Liver (tissue), 3 donors: ENCODE measurements at regions not wholly inside any gene's neighbourhood (a gene's known extent, or its start where the extent isn't known, plus 50 kb on each side); places are given as distances from the start of the nearest gene placed in this dataset.

Source experiments
- ATF3 ChIP-seq: IDR thresholded peaks from 2 replicates; pipeline ENCODE4 v1.6.1; 2016; ENCODE audit warnings: antibody characterized with exemption
- CTCF ChIP-seq: fragments of 150-350 bp; IDR thresholded peaks from 2 replicates; pipeline ENCODE4 v1.5.1; 2017; ENCODE audit warnings: improper control_type of control experiment, low read depth, low read length; ENCODE audit not compliant: missing input control
- EGR1 ChIP-seq, 2 donors: IDR thresholded peaks; 2 replicates each; pipeline ENCODE4 v1.6.1; 2016 to 2018; ENCODE audit warnings: antibody characterized with exemption in 2 of 2, low read depth in 2 of 2
- HNF4G ChIP-seq: IDR thresholded peaks from 2 replicates; pipeline ENCODE4 v1.6.1; 2016; ENCODE audit warnings: antibody characterized with exemption
- JUND ChIP-seq, 2 donors: IDR thresholded peaks; 2 replicates each; pipeline ENCODE4 v1.6.1; 2016; ENCODE audit warnings: antibody characterized with exemption in 2 of 2
- RAD21 ChIP-seq, 2 donors: IDR thresholded peaks; 2 replicates each; pipeline ENCODE4 v1.6.1; 2016; ENCODE audit warnings: antibody characterized with exemption in 2 of 2, mild to moderate bottlenecking in 2 of 2
- SP1 ChIP-seq: IDR thresholded peaks from 2 replicates; pipeline ENCODE4 v1.6.1; 2018; ENCODE audit warnings: antibody characterized with exemption, mild to moderate bottlenecking
- TAF1 ChIP-seq: conservative IDR thresholded peaks from 2 replicates; pipeline ENCODE4 v1.6.1; 2016; ENCODE audit warnings: antibody characterized with exemption, mild to moderate bottlenecking
- TF ChIP-seq, protein P1 (sequence below): IDR thresholded peaks from 2 replicates; pipeline ENCODE4 v1.6.1; 2016; ENCODE audit warnings: antibody characterized with exemption, mild to moderate bottlenecking
- TF ChIP-seq, protein P2 (sequence below): IDR thresholded peaks from 2 replicates; pipeline ENCODE4 v1.6.1; 2016; ENCODE audit warnings: antibody characterized with exemption
- donor health status: healthy.
- donor health status: healthy.

DNA sequence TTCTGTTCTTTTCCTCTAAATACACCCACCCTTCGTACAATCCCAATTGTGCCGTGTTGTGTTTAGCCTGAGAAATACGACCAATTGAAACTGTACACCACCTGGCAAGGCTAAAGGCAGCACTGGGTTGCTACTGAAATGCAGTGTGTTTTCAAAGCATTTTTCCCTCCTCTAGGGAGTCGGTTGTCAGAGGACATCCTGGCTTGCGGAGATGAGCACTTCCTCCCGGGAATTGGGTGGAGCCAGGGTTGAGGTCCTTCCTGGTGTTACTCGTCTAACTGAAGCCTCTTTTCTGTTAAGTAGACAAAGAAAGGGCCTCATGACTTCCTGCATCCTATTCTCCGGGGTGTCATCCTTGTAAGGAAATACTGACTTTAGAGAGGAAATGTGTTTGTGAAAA is 133.5 kb downstream of the MTPAP start:
- TF ChIP-seq RAD21 (IDR thresholded peaks at IDR 0.05) (no peak), CTCF (no peak), TAF1 (no peak), SP1 (no peak), HNF4G (no peak), JUND (IDR thresholded peaks at IDR 0.05) (no peak), EGR1 (IDR thresholded peaks at IDR 0.05; ENCODE audit: low read depth in 2 of 2) (no peak), ATF3 (no peak)
- TF ChIP-seq, protein P1, sequence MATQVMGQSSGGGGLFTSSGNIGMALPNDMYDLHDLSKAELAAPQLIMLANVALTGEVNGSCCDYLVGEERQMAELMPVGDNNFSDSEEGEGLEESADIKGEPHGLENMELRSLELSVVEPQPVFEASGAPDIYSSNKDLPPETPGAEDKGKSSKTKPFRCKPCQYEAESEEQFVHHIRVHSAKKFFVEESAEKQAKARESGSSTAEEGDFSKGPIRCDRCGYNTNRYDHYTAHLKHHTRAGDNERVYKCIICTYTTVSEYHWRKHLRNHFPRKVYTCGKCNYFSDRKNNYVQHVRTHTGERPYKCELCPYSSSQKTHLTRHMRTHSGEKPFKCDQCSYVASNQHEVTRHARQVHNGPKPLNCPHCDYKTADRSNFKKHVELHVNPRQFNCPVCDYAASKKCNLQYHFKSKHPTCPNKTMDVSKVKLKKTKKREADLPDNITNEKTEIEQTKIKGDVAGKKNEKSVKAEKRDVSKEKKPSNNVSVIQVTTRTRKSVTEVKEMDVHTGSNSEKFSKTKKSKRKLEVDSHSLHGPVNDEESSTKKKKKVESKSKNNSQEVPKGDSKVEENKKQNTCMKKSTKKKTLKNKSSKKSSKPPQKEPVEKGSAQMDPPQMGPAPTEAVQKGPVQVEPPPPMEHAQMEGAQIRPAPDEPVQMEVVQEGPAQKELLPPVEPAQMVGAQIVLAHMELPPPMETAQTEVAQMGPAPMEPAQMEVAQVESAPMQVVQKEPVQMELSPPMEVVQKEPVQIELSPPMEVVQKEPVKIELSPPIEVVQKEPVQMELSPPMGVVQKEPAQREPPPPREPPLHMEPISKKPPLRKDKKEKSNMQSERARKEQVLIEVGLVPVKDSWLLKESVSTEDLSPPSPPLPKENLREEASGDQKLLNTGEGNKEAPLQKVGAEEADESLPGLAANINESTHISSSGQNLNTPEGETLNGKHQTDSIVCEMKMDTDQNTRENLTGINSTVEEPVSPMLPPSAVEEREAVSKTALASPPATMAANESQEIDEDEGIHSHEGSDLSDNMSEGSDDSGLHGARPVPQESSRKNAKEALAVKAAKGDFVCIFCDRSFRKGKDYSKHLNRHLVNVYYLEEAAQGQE, result no peak
- TF ChIP-seq, protein P2, sequence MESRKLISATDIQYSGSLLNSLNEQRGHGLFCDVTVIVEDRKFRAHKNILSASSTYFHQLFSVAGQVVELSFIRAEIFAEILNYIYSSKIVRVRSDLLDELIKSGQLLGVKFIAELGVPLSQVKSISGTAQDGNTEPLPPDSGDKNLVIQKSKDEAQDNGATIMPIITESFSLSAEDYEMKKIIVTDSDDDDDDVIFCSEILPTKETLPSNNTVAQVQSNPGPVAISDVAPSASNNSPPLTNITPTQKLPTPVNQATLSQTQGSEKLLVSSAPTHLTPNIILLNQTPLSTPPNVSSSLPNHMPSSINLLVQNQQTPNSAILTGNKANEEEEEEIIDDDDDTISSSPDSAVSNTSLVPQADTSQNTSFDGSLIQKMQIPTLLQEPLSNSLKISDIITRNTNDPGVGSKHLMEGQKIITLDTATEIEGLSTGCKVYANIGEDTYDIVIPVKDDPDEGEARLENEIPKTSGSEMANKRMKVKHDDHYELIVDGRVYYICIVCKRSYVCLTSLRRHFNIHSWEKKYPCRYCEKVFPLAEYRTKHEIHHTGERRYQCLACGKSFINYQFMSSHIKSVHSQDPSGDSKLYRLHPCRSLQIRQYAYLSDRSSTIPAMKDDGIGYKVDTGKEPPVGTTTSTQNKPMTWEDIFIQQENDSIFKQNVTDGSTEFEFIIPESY, result no peak
